HUES64 (cell line): ENCODE measurements at regions not wholly inside any gene's neighbourhood (a gene's known extent, or its start where the extent isn't known, plus 50 kb on each side); places are given as distances from the start of the nearest gene placed in this dataset.

Experiments used
- H3K27ac ChIP-seq: 2 replicates; pipeline ENCODE4 v1.7.0; 2013; ENCODE audit warnings: low read depth, low read length, inconsistent platforms
- H3K27me3 ChIP-seq: 2 replicates; pipeline ENCODE4 v1.6.1; 2013; ENCODE audit warnings: mild to moderate bottlenecking, low read length; ENCODE audit not compliant: insufficient read depth
- H3K36me3 ChIP-seq: 2 replicates; pipeline ENCODE4 v1.6.1; 2013; ENCODE audit warnings: mild to moderate bottlenecking, low read length; ENCODE audit not compliant: insufficient read depth
- H3K4me1 ChIP-seq: 2 replicates; pipeline ENCODE4 v1.6.1; 2013; ENCODE audit warnings: mild to moderate bottlenecking, low read length, moderate library complexity; ENCODE audit not compliant: insufficient read depth
- H3K4me3 ChIP-seq: 2 replicates; pipeline ENCODE4 v1.5.1; 2013; ENCODE audit warnings: mild to moderate bottlenecking, low read length, moderate library complexity
- H3K9ac ChIP-seq: 2 replicates; pipeline ENCODE4 v1.6.1; 2013; ENCODE audit warnings: mild to moderate bottlenecking, low read depth, low read length
- H3K9me3 ChIP-seq: 2 replicates; pipeline ENCODE4 v1.6.1; 2013; ENCODE audit warnings: low read depth, low read length; ENCODE audit not compliant: insufficient read depth
- WGBS: fragments of 150-250, 120-280 bp; methylation state at CpG from one replicate; pipeline ENCODE4 v1.1.7; 2013; ENCODE audit warnings: missing lambda C conversion rate; 5-methylcytosine and 5-hydroxymethylcytosine counted together

DNA sequence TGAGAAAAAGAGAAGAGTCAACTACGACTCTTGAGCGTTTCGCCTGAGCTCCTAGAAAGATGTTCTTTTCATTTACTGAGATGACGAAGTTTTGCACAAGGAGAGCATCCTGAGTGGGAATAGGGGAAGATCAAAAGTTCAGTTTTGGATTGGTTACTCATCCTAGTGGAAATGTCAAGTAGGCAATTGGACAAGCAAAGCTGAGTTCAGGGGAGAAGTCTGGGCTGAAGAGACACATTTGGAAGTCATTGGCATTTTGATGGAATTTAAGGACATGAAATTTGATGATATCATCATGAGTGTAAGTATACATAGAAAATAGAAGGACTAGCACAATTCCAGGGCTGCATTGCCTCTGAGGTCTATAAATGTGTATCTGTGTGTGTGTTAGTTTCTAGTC, 416.6 kb downstream of the RAD51AP2 start:
- no peaks in the 10 kb centered on the region for H3K27me3 ChIP-seq
- H3K4me1 ChIP-seq, result no peaks in the 10 kb centered on the region
- no peak overlapping the region for H3K4me3 ChIP-seq
- H3K36me3 ChIP-seq, result no peaks in the 10 kb centered on the region
- no peak overlapping the region for H3K9ac ChIP-seq
- no peak overlapping the region for H3K27ac ChIP-seq
- WGBS, result 95% methylated on average over 4 of the region's 4 CpGs
- H3K9me3 ChIP-seq, result no peaks in the 10 kb centered on the region

DNA sequence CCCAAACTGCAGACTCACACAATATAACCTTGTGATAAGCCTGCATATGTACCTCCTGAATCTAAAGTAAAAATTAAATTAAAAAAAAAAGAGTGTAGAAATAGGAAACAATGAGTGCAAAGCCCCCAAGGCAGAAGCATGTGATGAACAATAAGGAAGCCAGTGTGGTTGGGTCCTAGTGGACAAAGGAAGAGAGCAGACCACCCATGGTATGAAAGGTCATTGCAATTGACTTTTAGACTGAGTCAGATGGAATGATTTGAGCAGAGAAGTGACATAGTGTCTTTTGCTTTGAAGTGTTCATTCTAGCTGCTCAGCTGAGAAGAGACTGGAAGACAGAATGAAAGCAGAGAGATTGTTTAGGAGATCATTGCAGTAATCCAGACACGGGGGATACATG, 417.1 kb downstream of the RAD51AP2 start:
- Histone ChIP-seq H3K27ac (no peak overlapping the region), H3K4me1 (no peaks in the 10 kb centered on the region), H3K27me3 (no peaks in the 10 kb centered on the region), H3K4me3 (no peak overlapping the region), H3K9me3 (no peaks in the 10 kb centered on the region), H3K9ac (no peak overlapping the region), H3K36me3 (no peaks in the 10 kb centered on the region)
- 83% methylated on average over 1 of the region's 1 CpG for WGBS

GRCh38 chr2:17095340-17095739, 422.9 kb downstream of the RAD51AP2 start:
- Histone ChIP-seq H3K9ac (no peak overlapping the region), H3K27me3 (no peaks in the 10 kb centered on the region), H3K9me3 (no peaks in the 10 kb centered on the region), H3K4me3 (no peak overlapping the region), H3K27ac (no peak overlapping the region), H3K4me1 (no peaks in the 10 kb centered on the region), H3K36me3 (no peaks in the 10 kb centered on the region)
- WGBS, result no CpG with 5 or more reads among the region's 2 CpGs

GRCh38 chr2:17093712-17094111, 424.5 kb downstream of the RAD51AP2 start:
- H3K36me3 ChIP-seq, result no peaks in the 10 kb centered on the region
- no peak overlapping the region for H3K4me3 ChIP-seq
- H3K4me1 ChIP-seq, result no peaks in the 10 kb centered on the region
- H3K27ac ChIP-seq, result no peak overlapping the region
- H3K9me3 ChIP-seq, result no peaks in the 10 kb centered on the region
- H3K27me3 ChIP-seq, result no peaks in the 10 kb centered on the region
- 94% methylated on average over 1 of the region's 1 CpG for WGBS
- no peak overlapping the region for H3K9ac ChIP-seq

GRCh38 chr2:17086990-17087389, 421.4 kb upstream of the CYRIA start:
- 89% methylated on average over 1 of the region's 1 CpG for WGBS

DNA sequence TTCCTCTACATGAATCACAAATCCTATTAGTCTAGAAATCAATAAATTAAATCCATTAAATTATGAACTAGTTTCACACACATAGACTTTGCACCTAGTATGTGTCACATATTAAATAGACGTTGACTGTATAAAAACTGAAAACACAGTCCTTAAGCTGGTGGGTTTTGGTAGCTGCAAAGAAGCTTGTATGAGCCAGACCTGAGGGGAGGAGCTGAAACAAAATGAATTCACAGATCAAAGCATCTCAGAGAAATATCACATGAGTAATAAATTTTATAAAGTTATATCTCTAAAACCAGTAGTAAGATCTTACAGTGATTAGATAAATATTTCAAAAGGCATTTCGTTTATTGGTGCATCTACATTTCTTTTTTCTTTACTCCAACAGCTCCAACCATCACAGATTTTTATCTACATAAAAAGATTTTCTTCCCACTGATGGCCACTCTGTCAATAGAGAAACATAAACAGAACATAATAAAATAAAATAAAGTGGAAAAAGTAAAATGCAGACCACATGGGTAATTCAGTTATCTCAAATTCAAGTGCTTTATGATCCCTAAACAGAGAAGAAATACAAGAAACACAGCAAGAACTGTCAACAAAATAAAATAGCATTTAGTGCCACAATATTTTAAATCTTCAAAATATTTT, 420.0 kb upstream of the CYRIA start:
- no peak overlapping the region for H3K27ac ChIP-seq
- H3K27me3 ChIP-seq, result no peaks in the 10 kb centered on the region
- H3K9ac ChIP-seq, result no peak overlapping the region
- H3K36me3 ChIP-seq, result no peaks in the 10 kb centered on the region
- peaks cover 4% of the 10 kb centered on the region; the same call in 1 of the 2 replicates for H3K9me3 ChIP-seq
- 96% methylated on average over 2 of the region's 2 CpGs for WGBS
- H3K4me1 ChIP-seq, result no peaks in the 10 kb centered on the region
- H3K4me3 ChIP-seq, result no peak overlapping the region

More at GRCh38 chr2:17086990-17087389, 421.4 kb upstream of the CYRIA start:
- no peak overlapping the region for H3K9ac ChIP-seq
- H3K27me3 ChIP-seq, result no peaks in the 10 kb centered on the region
- no peak overlapping the region for H3K4me3 ChIP-seq
- H3K4me1 ChIP-seq, result no peaks in the 10 kb centered on the region
- H3K9me3 ChIP-seq, result no peaks in the 10 kb centered on the region
- H3K27ac ChIP-seq, result no peak overlapping the region
- H3K36me3 ChIP-seq, result no peaks in the 10 kb centered on the region

DNA sequence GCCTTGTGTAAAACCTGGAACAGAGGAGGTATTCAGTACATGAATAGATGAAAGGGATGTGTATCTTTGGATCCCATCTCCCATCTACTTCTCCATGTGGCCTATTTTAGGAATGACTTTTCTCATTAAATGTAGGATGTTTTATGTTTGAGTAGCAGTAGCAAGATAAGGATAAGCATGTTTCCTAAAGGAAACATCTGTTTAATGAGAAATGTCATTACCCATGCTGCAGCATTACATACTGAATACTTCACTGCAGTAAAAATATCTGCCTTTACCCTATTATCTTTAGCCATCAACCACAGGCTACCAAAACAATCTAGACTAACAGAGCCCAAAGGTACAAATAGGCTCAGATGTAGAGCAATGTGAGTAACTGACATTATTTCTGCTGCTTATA, 419.2 kb upstream of the CYRIA start:
- Histone ChIP-seq H3K36me3 (no peaks in the 10 kb centered on the region), H3K4me3 (no peak overlapping the region), H3K27ac (no peak overlapping the region), H3K27me3 (no peaks in the 10 kb centered on the region), H3K4me1 (no peaks in the 10 kb centered on the region), H3K9me3 (peaks cover 11% of the 10 kb centered on the region), H3K9ac (no peak overlapping the region)

GRCh38 chr2:17083902-17084301, 418.3 kb upstream of the CYRIA start:
- Histone ChIP-seq H3K27ac (no peak overlapping the region), H3K36me3 (no peaks in the 10 kb centered on the region), H3K9ac (no peak overlapping the region), H3K27me3 (no peaks in the 10 kb centered on the region), H3K4me1 (no peaks in the 10 kb centered on the region), H3K4me3 (no peak overlapping the region), H3K9me3 (peaks cover 21% of the 10 kb centered on the region)
- 91% methylated on average over 1 of the region's 1 CpG for WGBS

DNA sequence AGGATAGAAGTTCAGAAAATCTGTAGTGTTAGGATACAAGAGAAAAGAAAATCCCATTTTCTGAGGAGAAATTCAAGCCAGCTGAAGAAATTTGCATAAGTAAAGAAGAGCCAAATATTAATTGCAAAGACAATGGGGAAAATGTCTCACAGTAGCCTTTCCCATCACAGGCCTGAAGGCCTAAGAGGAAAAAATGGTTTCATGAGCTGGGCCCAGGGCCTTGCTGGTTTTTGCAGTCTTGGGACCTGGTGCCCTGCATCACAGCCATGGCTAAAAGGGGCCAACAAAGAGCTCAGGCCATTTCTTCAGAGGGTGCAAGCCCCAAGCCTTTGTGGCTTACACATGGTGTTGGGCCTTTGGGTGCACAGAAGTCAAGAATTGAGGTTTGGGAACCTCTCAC, 413.6 kb upstream of the CYRIA start:
- Histone ChIP-seq H3K9ac (no peak overlapping the region), H3K36me3 (no peaks in the 10 kb centered on the region), H3K27ac (no peak overlapping the region), H3K4me3 (no peak overlapping the region), H3K4me1 (no peaks in the 10 kb centered on the region), H3K9me3 (peaks cover 31% of the 10 kb centered on the region), H3K27me3 (no peaks in the 10 kb centered on the region)

DNA sequence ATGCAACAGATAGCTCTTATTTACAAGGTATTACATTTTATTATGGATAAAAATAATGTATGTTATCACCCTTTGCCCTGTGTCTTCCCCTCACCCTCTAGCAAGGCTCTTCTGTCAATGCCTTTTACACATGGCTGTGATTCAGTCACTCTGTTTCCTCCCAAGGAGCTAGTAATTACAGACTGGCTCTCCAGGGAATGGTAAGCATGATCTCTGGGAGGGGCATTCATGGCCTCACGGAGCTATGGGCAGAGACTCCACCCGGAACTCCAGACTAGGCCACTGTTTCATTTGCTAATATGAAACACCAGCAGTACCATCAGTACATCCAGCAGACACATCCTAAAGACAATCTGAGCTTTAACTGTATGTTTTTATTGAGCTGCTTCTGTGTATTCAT, 410.9 kb upstream of the CYRIA start:
- 78% methylated on average over 2 of the region's 2 CpGs for WGBS
- Histone ChIP-seq H3K4me3 (no peak overlapping the region), H3K4me1 (no peaks in the 10 kb centered on the region), H3K9ac (no peak overlapping the region), H3K9me3 (peaks cover 31% of the 10 kb centered on the region), H3K27me3 (no peaks in the 10 kb centered on the region), H3K27ac (no peak overlapping the region), H3K36me3 (no peaks in the 10 kb centered on the region)

DNA sequence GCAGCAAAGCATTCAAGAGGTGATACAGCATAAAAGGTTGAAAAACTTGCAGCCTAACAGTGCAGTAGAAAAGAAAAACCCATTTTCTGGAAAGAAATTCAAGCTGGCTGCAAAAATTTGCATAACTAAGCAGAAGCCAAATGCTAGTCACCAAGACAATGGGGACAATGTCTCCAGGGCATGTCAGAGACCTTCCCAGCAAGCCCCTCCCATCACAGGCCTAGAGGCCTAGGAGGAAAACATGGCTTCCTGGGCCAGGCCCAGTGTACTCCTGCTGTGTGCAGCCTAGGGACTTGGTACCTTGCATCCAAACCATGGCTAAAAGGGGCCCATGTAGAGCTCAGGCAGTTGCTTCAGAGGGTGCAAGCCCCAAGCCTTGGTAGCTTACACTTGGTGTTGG, 405.1 kb upstream of the CYRIA start:
- Histone ChIP-seq H3K4me1 (no peaks in the 10 kb centered on the region), H3K27ac (no peak overlapping the region), H3K27me3 (no peaks in the 10 kb centered on the region), H3K4me3 (no peak overlapping the region), H3K36me3 (no peaks in the 10 kb centered on the region), H3K9me3 (peaks cover 10% of the 10 kb centered on the region), H3K9ac (no peak overlapping the region)

DNA sequence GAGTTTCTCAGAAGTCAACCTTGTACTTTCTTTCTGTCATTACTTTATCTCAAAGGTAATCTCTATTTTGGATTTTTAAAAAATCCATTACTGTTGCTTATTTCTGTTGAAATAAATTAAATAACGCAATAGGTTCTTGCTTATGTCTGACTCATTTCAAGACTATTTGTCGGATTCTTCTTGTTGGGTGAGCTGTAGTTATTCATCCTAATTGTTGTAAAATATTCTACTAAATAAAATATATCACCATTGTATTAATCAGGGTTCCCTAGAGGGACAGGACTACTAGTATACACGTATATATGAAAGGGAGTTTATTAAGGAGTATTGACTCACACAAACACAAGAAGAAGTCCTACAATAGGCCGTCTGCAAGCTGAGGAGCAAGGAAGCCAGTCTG, 403.9 kb upstream of the CYRIA start:
- Histone ChIP-seq H3K36me3 (no peaks in the 10 kb centered on the region), H3K4me1 (no peaks in the 10 kb centered on the region), H3K9me3 (peaks cover 10% of the 10 kb centered on the region), H3K9ac (no peak overlapping the region), H3K27ac (no peak overlapping the region), H3K27me3 (no peaks in the 10 kb centered on the region), H3K4me3 (no peak overlapping the region)
- WGBS, result 94% methylated on average over 2 of the region's 4 CpGs
